ENCODE measurements at regions not wholly inside any gene's neighbourhood (a gene's known extent, or its start where the extent isn't known, plus 50 kb on each side); places are given as distances from the start of the nearest gene placed in this dataset.

DNA sequence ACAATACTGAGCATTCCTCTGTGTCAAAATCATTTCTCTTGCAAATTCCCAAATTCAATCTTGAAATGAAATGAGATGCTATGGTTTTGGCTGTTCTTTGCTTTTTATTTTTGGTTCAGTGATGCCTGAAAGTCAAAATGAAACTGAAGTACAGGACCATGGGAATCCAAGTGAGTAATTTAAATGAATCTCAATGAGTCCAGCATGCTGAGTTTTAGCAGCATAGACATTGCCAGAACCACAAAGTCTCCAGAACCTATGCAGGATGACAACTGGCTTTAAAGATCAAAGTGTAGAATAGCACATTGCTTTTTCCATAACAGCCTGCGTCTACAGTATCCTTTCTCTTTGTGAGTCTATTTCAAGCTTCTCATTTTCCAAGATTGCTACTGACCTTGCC is 1050.7 kb upstream of the PIK3C3 start (continued):
- TF ChIP-seq HDAC2 (IDR thresholded peaks at IDR 0.05; ENCODE audit: borderline replicate concordance in 1 of 2, low read depth in 2 of 2, low read length in 2 of 2) (no peak), SIN3A (conservative IDR thresholded peaks at IDR 0.05 in 1 of 2, IDR thresholded peaks at IDR 0.05 in 1 of 2; ENCODE audit: low read depth in 1 of 2, low read length in 2 of 2) (no peak), TAF1 (IDR thresholded peaks at IDR 0.05; ENCODE audit: low read depth, low read length) (no peak), TCF12 (IDR thresholded peaks at IDR 0.05; ENCODE audit: low read depth, low read length) (no peak), SIRT6 (IDR thresholded peaks at IDR 0.05; ENCODE audit: low read length) (no peak)

All from H1 (cell line).